ENCODE measurements at regions not wholly inside any gene's neighbourhood (a gene's known extent, or its start where the extent isn't known, plus 50 kb on each side); places are given as distances from the start of the nearest gene placed in this dataset.
A peak's percentile ranks its signal among the peaks of the same experiment; 100 is the strongest.
"Not testable (repeated sequence)": the region's sequence is repeated elsewhere in the genome, so short reads cannot be mapped to it uniquely, and the experiment has no call there.

GRCh38 chr4:78660559-78660958, 109.0 kb downstream of the ANXA3 start:
- no peak for DNase-seq (ENCODE audit: low spot score)

GRCh38 chr4:78661086-78661690, 109.6 kb downstream of the ANXA3 start:
- DNase-seq (ENCODE audit: low spot score), result no peak

GRCh38 chr4:78661921-78662521, 110.5 kb downstream of the ANXA3 start:
- no peak for DNase-seq (ENCODE audit: low spot score)

GRCh38 chr4:78662658-78663057, 111.1 kb downstream of the ANXA3 start:
- DNase-seq (ENCODE audit: low spot score), result no peak

GRCh38 chr4:78664296-78664695, 111.9 kb upstream of the BMP2K start:
- DNase-seq (ENCODE audit: low spot score), result not testable (repeated sequence)

- DNase-seq (ENCODE audit: low spot score), result no peak
These were observed 110.9 kb upstream of the BMP2K start for GRCh38 chr4:78665216-78665770.

- no peak for DNase-seq (ENCODE audit: low spot score)
These were observed 109.3 kb upstream of the BMP2K start for GRCh38 chr4:78666830-78667258.

- DNase-seq (ENCODE audit: low spot score), result no peak
These were observed 108.8 kb upstream of the BMP2K start for GRCh38 chr4:78667325-78667724.

- DNase-seq (ENCODE audit: low spot score), result peak; percentile 42
These were observed 108.4 kb upstream of the BMP2K start for GRCh38 chr4:78667764-78668163.

GRCh38 chr4:78669453-78669852, 106.7 kb upstream of the BMP2K start:
- peak; percentile 26 for DNase-seq (ENCODE audit: low spot score)

- no peak for DNase-seq (ENCODE audit: low spot score)
These were observed 104.0 kb upstream of the BMP2K start for GRCh38 chr4:78671903-78672815.

GRCh38 chr4:78673337-78673736, 102.8 kb upstream of the BMP2K start:
- DNase-seq (ENCODE audit: low spot score), result peak; percentile 39

- no peak for DNase-seq (ENCODE audit: low spot score)
These were observed 100.8 kb upstream of the BMP2K start for GRCh38 chr4:78675325-78675724.

- DNase-seq (ENCODE audit: low spot score), result no peak
These were observed 94.1 kb upstream of the BMP2K start for GRCh38 chr4:78682070-78682469.

GRCh38 chr4:78683352-78683751, 92.8 kb upstream of the BMP2K start:
- no peak for DNase-seq (ENCODE audit: low spot score)

GRCh38 chr4:78684325-78685079, 91.6 kb upstream of the BMP2K start:
- DNase-seq (ENCODE audit: low spot score), result no peak

- DNase-seq (ENCODE audit: low spot score), result no peak
These were observed 88.3 kb upstream of the BMP2K start for GRCh38 chr4:78687818-78688217.

GRCh38 chr4:78688366-78688765, 87.8 kb upstream of the BMP2K start:
- DNase-seq (ENCODE audit: low spot score), result no peak

GRCh38 chr4:78689261-78689660, 86.9 kb upstream of the BMP2K start:
- DNase-seq (ENCODE audit: low spot score), result no peak

GRCh38 chr4:78689700-78690323, 86.3 kb upstream of the BMP2K start:
- no peak for DNase-seq (ENCODE audit: low spot score)

GRCh38 chr4:78691334-78691754, 84.8 kb upstream of the BMP2K start:
- DNase-seq (ENCODE audit: low spot score), result no peak

Measured in germinal center (tissue), 1 donor.